ENCODE measurements at regions not wholly inside any gene's neighbourhood (a gene's known extent, or its start where the extent isn't known, plus 50 kb on each side); places are given as distances from the start of the nearest gene placed in this dataset.

DNA sequence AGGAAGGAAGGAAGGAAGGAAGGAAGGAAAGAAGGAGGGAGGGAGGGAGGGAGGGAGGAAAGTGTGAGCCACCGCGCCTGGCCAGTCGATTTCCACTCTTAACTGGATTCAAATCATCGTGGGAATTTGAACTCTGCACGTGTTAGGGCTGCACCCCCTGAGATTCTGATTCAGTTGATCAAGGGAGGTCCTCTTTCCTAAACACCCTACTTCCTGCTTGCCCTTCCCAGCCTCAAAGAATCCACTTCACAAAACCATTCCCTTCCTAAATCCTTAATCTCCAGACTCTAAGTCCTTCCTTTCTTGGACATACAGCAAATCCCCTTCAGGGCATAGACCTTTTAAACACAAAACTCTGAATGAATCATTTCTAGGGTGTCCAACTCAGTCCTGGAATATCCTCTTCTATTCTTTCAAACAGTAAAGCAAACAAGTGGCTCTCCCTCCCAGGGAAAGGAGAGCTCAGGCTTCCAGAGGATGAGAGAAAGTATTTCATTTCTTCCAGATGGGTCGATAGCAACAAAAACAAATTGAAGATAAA lies 68.2 kb upstream of the MBOAT2 start:
- TF ChIP-seq, protein P1, sequence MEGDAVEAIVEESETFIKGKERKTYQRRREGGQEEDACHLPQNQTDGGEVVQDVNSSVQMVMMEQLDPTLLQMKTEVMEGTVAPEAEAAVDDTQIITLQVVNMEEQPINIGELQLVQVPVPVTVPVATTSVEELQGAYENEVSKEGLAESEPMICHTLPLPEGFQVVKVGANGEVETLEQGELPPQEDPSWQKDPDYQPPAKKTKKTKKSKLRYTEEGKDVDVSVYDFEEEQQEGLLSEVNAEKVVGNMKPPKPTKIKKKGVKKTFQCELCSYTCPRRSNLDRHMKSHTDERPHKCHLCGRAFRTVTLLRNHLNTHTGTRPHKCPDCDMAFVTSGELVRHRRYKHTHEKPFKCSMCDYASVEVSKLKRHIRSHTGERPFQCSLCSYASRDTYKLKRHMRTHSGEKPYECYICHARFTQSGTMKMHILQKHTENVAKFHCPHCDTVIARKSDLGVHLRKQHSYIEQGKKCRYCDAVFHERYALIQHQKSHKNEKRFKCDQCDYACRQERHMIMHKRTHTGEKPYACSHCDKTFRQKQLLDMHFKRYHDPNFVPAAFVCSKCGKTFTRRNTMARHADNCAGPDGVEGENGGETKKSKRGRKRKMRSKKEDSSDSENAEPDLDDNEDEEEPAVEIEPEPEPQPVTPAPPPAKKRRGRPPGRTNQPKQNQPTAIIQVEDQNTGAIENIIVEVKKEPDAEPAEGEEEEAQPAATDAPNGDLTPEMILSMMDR (IDR thresholded peaks at IDR 0.05): no peak

DNA sequence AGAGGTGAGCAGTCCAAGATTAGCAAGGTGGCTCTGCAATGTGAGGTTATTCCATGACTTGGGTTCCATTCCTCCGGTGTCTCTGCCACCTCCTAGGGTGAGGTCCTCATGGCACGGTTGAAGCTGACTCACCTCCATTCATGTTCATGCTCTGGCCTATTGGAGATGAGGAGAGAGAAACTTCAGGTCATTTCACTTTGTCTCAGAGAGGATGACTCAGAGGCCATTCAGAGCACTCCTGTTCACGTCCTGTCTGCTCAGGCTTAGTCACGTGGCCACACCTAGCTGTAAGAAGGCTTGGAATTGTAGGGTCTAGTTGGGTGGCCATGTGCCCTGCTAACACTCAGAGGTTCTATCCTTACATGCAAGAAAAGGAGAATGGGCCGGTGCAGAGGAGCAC lies 67.5 kb upstream of the MBOAT2 start:
- TF ChIP-seq, protein P1 (IDR thresholded peaks at IDR 0.05): no peak

DNA sequence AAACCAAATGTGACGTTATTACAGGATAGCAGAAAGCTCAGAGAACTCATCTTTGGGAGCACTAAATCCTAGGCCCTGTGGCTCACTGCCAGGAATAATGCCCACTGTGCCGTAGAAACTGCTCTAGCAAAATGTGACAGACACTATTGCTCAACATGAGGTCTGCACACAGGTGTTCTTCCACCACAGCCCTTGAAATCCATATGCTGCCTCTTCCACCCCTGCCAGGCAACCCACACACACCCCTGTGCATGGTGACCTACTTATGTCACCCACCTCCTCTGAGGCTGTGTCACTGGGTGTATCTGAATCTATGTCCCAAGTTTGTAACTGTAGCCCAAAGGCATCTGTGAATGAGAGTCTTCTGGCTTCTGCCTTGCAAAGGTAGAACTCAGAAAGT lies 66.1 kb upstream of the MBOAT2 start:
- TF ChIP-seq, protein P1 (IDR thresholded peaks at IDR 0.05): no peak

DNA sequence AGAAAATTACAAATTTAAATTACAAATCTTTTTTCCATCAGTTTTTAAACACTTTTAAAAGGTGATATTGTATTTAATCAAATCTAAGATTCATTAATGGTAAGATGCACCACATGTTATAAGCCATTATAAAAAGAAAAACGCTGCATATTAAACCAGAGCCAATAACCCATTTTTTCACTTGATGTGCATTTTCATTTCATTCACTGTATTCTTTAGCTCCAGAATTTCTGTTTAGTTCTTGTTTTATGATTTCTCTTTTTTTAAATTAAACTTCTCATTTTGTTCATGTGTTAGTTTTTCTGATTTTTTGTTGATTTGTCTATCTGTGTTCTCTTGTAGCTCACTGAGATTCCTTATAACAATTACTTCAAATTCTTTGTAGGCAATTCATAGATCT lies 62.4 kb upstream of the MBOAT2 start:
- TF ChIP-seq, protein P1 (IDR thresholded peaks at IDR 0.05): no peak

DNA sequence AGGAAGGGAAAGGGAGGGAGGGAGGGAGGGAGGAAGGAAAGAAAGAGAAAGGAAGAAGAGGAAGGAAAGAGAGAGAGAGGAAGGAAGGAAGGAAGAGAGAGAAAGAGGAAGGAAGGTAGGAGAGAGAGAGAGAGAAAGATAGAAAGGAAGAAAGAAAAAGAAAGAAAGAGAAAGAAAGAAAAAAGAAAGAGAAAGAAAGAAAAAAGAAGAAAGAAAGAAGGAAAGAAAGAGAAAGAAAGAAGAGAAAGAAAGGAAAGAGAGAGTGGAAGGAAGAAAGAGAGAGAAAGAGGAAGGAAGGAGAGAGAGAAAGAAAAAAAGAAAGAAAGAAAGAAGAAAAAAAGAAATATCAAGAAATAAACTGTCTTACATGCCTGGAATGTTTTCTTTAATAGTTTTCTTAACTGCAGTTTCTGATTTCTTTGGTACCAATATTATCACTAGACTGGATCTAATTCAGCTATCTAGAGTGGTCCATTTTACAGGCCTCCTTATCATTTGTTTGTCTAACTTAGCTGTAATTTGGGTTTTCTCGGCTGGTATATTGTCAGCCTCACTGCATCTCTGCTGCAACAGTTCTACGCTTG lies 59.6 kb upstream of the MBOAT2 start:
- TF ChIP-seq, protein P1 (IDR thresholded peaks at IDR 0.05): no peak

DNA sequence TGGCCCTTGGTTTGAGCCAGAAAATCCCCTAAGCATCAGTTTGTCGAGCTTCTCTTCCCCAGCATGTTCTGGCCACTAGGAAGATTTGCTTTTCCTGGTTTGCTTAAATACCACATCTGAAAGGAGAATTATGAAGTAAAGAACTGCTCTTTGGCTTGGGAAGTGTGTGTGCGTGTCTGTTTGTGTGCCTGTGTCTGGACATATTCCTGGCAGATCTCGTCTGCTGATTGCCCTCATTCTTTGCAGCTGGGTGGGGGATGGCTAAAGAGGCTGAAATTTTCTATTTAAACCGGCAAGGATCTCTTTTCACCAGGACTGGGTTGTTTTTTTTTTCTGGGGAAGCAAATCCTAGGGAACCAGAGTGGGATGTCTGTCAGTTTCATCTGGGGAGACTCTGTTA lies 57.3 kb upstream of the MBOAT2 start:
- TF ChIP-seq, protein P1 (IDR thresholded peaks at IDR 0.05): no peak

DNA sequence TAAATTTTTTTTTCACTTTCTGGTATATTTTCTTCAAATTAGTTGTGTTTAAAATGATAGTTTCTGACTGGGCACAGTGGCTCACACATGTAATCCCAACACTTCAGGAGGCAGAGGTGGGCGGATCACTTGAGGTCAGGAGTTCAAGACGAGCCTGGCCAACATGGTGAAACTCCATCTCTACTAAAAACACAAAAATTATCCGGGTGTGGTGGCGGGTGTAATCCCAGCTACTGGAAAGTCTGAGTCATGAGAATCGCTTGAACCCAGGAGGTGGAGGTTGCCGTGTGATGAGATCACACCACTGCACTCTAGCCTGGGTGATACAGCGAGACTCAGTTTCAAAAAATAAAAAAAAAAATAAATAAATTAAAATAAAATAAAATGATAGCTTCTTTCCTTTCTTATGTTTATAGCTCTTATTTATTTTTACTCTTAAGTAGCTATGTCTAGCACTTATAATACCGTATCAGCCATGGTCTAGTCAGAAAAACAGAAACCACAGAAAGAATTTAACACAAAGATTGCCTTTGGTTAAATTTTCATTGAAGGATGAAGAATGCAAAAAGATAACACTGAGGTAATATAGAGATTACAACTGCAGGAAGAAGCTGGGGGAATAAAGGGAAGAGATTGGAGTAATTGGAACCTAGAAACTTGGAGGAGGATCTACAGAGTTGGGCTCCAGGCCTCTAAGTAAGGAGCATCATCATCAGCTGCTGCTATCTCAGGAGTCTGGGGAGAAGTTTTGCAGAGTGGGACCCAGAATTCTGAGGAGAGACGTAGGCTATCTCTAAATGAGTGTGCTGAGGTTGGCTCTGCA lies 54.7 kb upstream of the MBOAT2 start:
- TF ChIP-seq, protein P1 (IDR thresholded peaks at IDR 0.05): no peak

Measured in LNCAP (cell line).